ENCODE measurements at regions not wholly inside any gene's neighbourhood (a gene's known extent, or its start where the extent isn't known, plus 50 kb on each side); places are given as distances from the start of the nearest gene placed in this dataset.

GRCh38 chr2:6648596-6649247, 217.0 kb downstream of the CMPK2 start:
- no peak overlapping the region for H3K27ac Mint-ChIP-seq
- H3K27me3 Mint-ChIP-seq (ENCODE audit: low read depth in 3 of 3) = peaks cover 0 to 3% (median 2%) of the 10 kb centered on the region in 3 donors
- DNase-seq = no peak
- no peak overlapping the region for H3K4me3 Mint-ChIP-seq
- no peaks in the 10 kb centered on the region for H3K36me3 Mint-ChIP-seq
- H3K4me1 Mint-ChIP-seq = no peaks in the 10 kb centered on the region
- peaks cover 0 to 3% (median 0%) of the 10 kb centered on the region in 6 donors for H3K9me3 Mint-ChIP-seq

GRCh38 chr2:6650311-6650710, 215.4 kb downstream of the CMPK2 start:
- no peak for DNase-seq
- Mint-ChIP-seq H3K9me3 (peaks cover 0 to 3% (median 0%) of the 10 kb centered on the region in 6 donors), H3K27me3 (ENCODE audit: low read depth in 3 of 3) (peaks cover 0 to 3% (median 2%) of the 10 kb centered on the region in 3 donors), H3K4me3 (no peak overlapping the region), H3K4me1 (no peaks in the 10 kb centered on the region), H3K36me3 (no peaks in the 10 kb centered on the region), H3K27ac (no peak overlapping the region)

GRCh38 chr2:6652251-6652650, 213.5 kb downstream of the CMPK2 start:
- Mint-ChIP-seq H3K36me3 (no peaks in the 10 kb centered on the region), H3K9me3 (peaks cover 0 to 3% (median 0%) of the 10 kb centered on the region in 6 donors), H3K27me3 (ENCODE audit: low read depth in 3 of 3) (peaks cover 0 to 6% (median 0%) of the 10 kb centered on the region in 3 donors), H3K4me3 (no peak overlapping the region), H3K27ac (no peak overlapping the region), H3K4me1 (no peaks in the 10 kb centered on the region)
- DNase-seq = no peak

GRCh38 chr2:6653281-6653750, 212.4 kb downstream of the CMPK2 start:
- Mint-ChIP-seq H3K27me3 (ENCODE audit: low read depth in 3 of 3) (peaks cover 0 to 6% (median 0%) of the 10 kb centered on the region in 3 donors), H3K27ac (no peak overlapping the region), H3K4me3 (no peak overlapping the region), H3K36me3 (no peaks in the 10 kb centered on the region), H3K9me3 (peaks cover 0 to 3% (median 0%) of the 10 kb centered on the region in 6 donors), H3K4me1 (no peaks in the 10 kb centered on the region)
- DNase-seq = no peak

- no peaks in the 10 kb centered on the region for H3K36me3 Mint-ChIP-seq
- H3K9me3 Mint-ChIP-seq = peaks cover 0 to 3% (median 0%) of the 10 kb centered on the region in 6 donors
- H3K4me1 Mint-ChIP-seq = no peaks in the 10 kb centered on the region
- no peak for DNase-seq
- H3K27ac Mint-ChIP-seq = no peak overlapping the region
- peaks cover 0 to 6% (median 2%) of the 10 kb centered on the region in 3 donors for H3K27me3 Mint-ChIP-seq (ENCODE audit: low read depth in 3 of 3)
- H3K4me3 Mint-ChIP-seq = no peak overlapping the region
These were observed 211.4 kb downstream of the CMPK2 start for GRCh38 chr2:6654279-6654678.

DNA sequence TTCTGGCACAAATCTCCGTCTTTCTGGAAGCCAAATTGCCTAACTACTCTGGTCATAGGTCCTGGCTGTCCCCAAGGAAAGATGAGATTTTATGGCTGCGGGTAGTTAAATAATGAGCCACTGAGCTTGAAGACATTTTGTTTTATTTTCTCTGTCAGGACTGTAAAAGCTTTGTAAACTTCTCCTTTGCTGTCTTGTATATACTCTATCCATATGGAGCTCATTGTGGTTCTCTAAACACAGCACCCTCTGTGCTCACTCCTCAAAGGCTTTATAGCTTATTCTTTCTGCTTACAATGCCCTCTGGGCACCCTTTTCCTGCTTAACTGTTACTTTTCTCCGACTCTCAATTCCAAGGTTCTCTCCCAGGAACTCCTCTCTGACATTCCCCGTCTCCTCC, 209.1 kb downstream of the CMPK2 start:
- H3K9me3 Mint-ChIP-seq = peaks cover 0 to 1% (median 0%) of the 10 kb centered on the region in 6 donors
- peaks cover 0 to 6% (median 2%) of the 10 kb centered on the region in 3 donors for H3K27me3 Mint-ChIP-seq (ENCODE audit: low read depth in 3 of 3)
- DNase-seq = no peak
- no peaks in the 10 kb centered on the region for H3K4me1 Mint-ChIP-seq
- no peak overlapping the region for H3K4me3 Mint-ChIP-seq
- H3K36me3 Mint-ChIP-seq = no peaks in the 10 kb centered on the region
- no peak overlapping the region for H3K27ac Mint-ChIP-seq

- H3K27ac Mint-ChIP-seq = no peak overlapping the region
- no peak overlapping the region for H3K4me3 Mint-ChIP-seq
- no peak for DNase-seq
- peaks cover 0 to 1% (median 0%) of the 10 kb centered on the region in 6 donors for H3K9me3 Mint-ChIP-seq
- H3K27me3 Mint-ChIP-seq (ENCODE audit: low read depth in 3 of 3) = peaks cover 0 to 6% (median 2%) of the 10 kb centered on the region in 3 donors
- H3K36me3 Mint-ChIP-seq = no peaks in the 10 kb centered on the region
- H3K4me1 Mint-ChIP-seq = no peaks in the 10 kb centered on the region
These were observed 208.6 kb downstream of the CMPK2 start for GRCh38 chr2:6657136-6657535.

GRCh38 chr2:6657855-6658254, 207.9 kb downstream of the CMPK2 start:
- H3K36me3 Mint-ChIP-seq = no peaks in the 10 kb centered on the region
- no peak overlapping the region for H3K4me3 Mint-ChIP-seq
- H3K27me3 Mint-ChIP-seq (ENCODE audit: low read depth in 3 of 3) = peaks cover 0 to 8% (median 2%) of the 10 kb centered on the region in 3 donors
- H3K9me3 Mint-ChIP-seq = peaks cover 0 to 1% (median 0%) of the 10 kb centered on the region in 6 donors
- H3K4me1 Mint-ChIP-seq = no peaks in the 10 kb centered on the region
- no peak for DNase-seq
- no peak overlapping the region for H3K27ac Mint-ChIP-seq

- H3K9me3 Mint-ChIP-seq = peaks cover 0 to 2% (median 0%) of the 10 kb centered on the region in 6 donors
- peaks cover 3 to 7% (median 6%) of the 10 kb centered on the region in 3 donors for H3K27me3 Mint-ChIP-seq (ENCODE audit: low read depth in 3 of 3)
- no peak overlapping the region for H3K4me3 Mint-ChIP-seq
- no peaks in the 10 kb centered on the region for H3K4me1 Mint-ChIP-seq
- DNase-seq = no peak
- no peaks in the 10 kb centered on the region for H3K36me3 Mint-ChIP-seq
- H3K27ac Mint-ChIP-seq = no peak overlapping the region
These were observed 201.2 kb downstream of the CMPK2 start for GRCh38 chr2:6664332-6665061.

GRCh38 chr2:6665093-6666045, 200.3 kb downstream of the CMPK2 start:
- H3K4me3 Mint-ChIP-seq = no peak overlapping the region
- H3K4me1 Mint-ChIP-seq = no peaks in the 10 kb centered on the region
- H3K9me3 Mint-ChIP-seq = peaks cover 0 to 2% (median 0%) of the 10 kb centered on the region in 6 donors
- DNase-seq = no peak
- H3K27me3 Mint-ChIP-seq (ENCODE audit: low read depth in 3 of 3) = peaks cover 3 to 7% (median 6%) of the 10 kb centered on the region in 3 donors
- H3K36me3 Mint-ChIP-seq = no peaks in the 10 kb centered on the region
- H3K27ac Mint-ChIP-seq = no peak overlapping the region

- Mint-ChIP-seq H3K27ac (no peak overlapping the region), H3K9me3 (peaks cover 0 to 2% (median 0%) of the 10 kb centered on the region in 6 donors), H3K27me3 (ENCODE audit: low read depth in 3 of 3) (peaks cover 3 to 9% (median 8%) of the 10 kb centered on the region in 3 donors), H3K4me3 (no peak overlapping the region), H3K4me1 (no peaks in the 10 kb centered on the region), H3K36me3 (no peaks in the 10 kb centered on the region)
- no peak for DNase-seq
These were observed 198.4 kb downstream of the CMPK2 start for GRCh38 chr2:6667326-6667725.

GRCh38 chr2:6671913-6672312, 193.8 kb downstream of the CMPK2 start:
- Mint-ChIP-seq H3K4me3 (no peak overlapping the region), H3K27ac (no peak overlapping the region), H3K9me3 (peaks cover 0 to 5% (median 0%) of the 10 kb centered on the region in 6 donors), H3K36me3 (no peaks in the 10 kb centered on the region), H3K4me1 (no peaks in the 10 kb centered on the region), H3K27me3 (ENCODE audit: low read depth in 3 of 3) (peaks cover 0 to 12% (median 9%) of the 10 kb centered on the region in 3 donors)
- DNase-seq = no peak

- Mint-ChIP-seq H3K27ac (no peak overlapping the region), H3K36me3 (no peaks in the 10 kb centered on the region), H3K27me3 (ENCODE audit: low read depth in 3 of 3) (peaks cover 0 to 6% (median 6%) of the 10 kb centered on the region in 3 donors), H3K9me3 (peaks cover 0 to 3% (median 0%) of the 10 kb centered on the region in 6 donors), H3K4me1 (no peaks in the 10 kb centered on the region), H3K4me3 (no peak overlapping the region)
- no peak for DNase-seq
These were observed 191.3 kb downstream of the CMPK2 start for GRCh38 chr2:6674381-6674780.
